CD14-positive monocyte (primary cell): ENCODE measurements at regions not wholly inside any gene's neighbourhood (a gene's known extent, or its start where the extent isn't known, plus 50 kb on each side); places are given as distances from the start of the nearest gene placed in this dataset.

Experiments used
- DNase-seq, 3 donors: peaks; one replicate each; pipeline ENCODE4 v3.0.0-alpha.2; 2011 to 2022
- H2AFZ ChIP-seq: 2 replicates; pipeline ENCODE4 v1.6.0; 2012; ENCODE audit warnings: mild to moderate bottlenecking, low read depth, low read length, inconsistent platforms; ENCODE audit not compliant: insufficient read depth, poor library complexity, severe bottlenecking
- H3K27ac ChIP-seq, 2 donors: 1 replicate in 1 of 2; 2 replicates in 1 of 2; pipeline ENCODE4 v1.5.1; 2012 to 2013; ENCODE audit warnings: low read length in 2 of 2, control low read depth in 1 of 2, inconsistent platforms in 1 of 2, low read depth in 1 of 2, mild to moderate bottlenecking in 1 of 2
- H3K27me3 ChIP-seq, 2 donors: one replicate each; pipeline versions ENCODE4 v1.6.0 to v1.6.1; 2011 to 2013; ENCODE audit warnings: low read length in 2 of 2; ENCODE audit not compliant: control insufficient read depth in 2 of 2, insufficient read depth in 2 of 2
- H3K36me3 ChIP-seq, 2 donors: replicated peaks in 1 of 2; 1 replicate in 1 of 2; 2 replicates in 1 of 2; pipeline versions ENCODE4 v1.5.1 to v1.6.1; 2012 to 2013; ENCODE audit warnings: low read length in 2 of 2, control low read depth in 1 of 2, inconsistent platforms in 1 of 2, mild to moderate bottlenecking in 1 of 2; ENCODE audit not compliant: insufficient read depth in 2 of 2, control insufficient read depth in 1 of 2
- H3K4me1 ChIP-seq, 2 donors: 1 replicate in 1 of 2; 2 replicates in 1 of 2; pipeline versions ENCODE4 v1.5.1 to v1.6.1; 2012 to 2013; ENCODE audit warnings: low read length in 2 of 2, control low read depth in 1 of 2, inconsistent platforms in 1 of 2, mild to moderate bottlenecking in 1 of 2, moderate library complexity in 1 of 2; ENCODE audit not compliant: insufficient read depth in 2 of 2, control insufficient read depth in 1 of 2
- H3K4me2 ChIP-seq: replicated peaks from 2 replicates; pipeline ENCODE3; 2012; ENCODE audit warnings: low read length, moderate library complexity, mild to moderate bottlenecking; ENCODE audit not compliant: poor library complexity, severe bottlenecking; ENCODE audit errors: extremely low read depth
- H3K4me3 ChIP-seq, 3 experiments: fragments of 200-600 bp in 1 of 3; sonication (generic) in 1 of 3; replicated peaks in 1 of 3; 1 replicate in 2 of 3; 2 replicates in 1 of 3; pipeline ENCODE4 v1.5.1; 2011 to 2013; ENCODE audit warnings: low read length in 3 of 3, mild to moderate bottlenecking in 3 of 3, control low read depth in 2 of 3, low read depth in 2 of 3, inconsistent platforms in 1 of 3, moderate library complexity in 1 of 3
- H3K79me2 ChIP-seq: 2 replicates; pipeline ENCODE4 v1.6.0; 2012; ENCODE audit warnings: mild to moderate bottlenecking, control low read depth, inconsistent platforms, low read length, moderate library complexity; ENCODE audit not compliant: insufficient read depth
- H3K9ac ChIP-seq: 2 replicates; pipeline ENCODE4 v1.6.0; 2017; ENCODE audit warnings: low read length, mild to moderate bottlenecking; ENCODE audit not compliant: insufficient read depth, poor library complexity, severe bottlenecking
- H3K9me3 ChIP-seq, 2 donors: replicated peaks in 1 of 2; 1 replicate in 1 of 2; 2 replicates in 1 of 2; pipeline versions ENCODE4 v1.5.1 to v1.6.1; 2012 to 2013; ENCODE audit warnings: low read length in 2 of 2, control low read depth in 1 of 2; ENCODE audit not compliant: control insufficient read depth in 1 of 2, insufficient read depth in 1 of 2
- H4K20me1 ChIP-seq: 2 replicates; pipeline ENCODE4 v1.6.0; 2012; ENCODE audit warnings: mild to moderate bottlenecking, low read length, control low read depth, moderate library complexity; ENCODE audit not compliant: insufficient read depth
- H3K27ac Mint-ChIP-seq, 7 donors: one replicate each; pipeline ENCODE4 v1.8.0; 2020; ENCODE audit warnings: mild to moderate bottlenecking in 7 of 7, mixed read lengths in 7 of 7, moderate library complexity in 6 of 7, inconsistent platforms in 2 of 7
- H3K27me3 Mint-ChIP-seq, 3 donors: one replicate each; pipeline ENCODE4 v1.8.0; 2021 to 2022; ENCODE audit warnings: low read depth in 3 of 3, mild to moderate bottlenecking in 3 of 3, mixed read lengths in 3 of 3, moderate library complexity in 3 of 3, inconsistent platforms in 1 of 3
- H3K36me3 Mint-ChIP-seq, 2 donors: one replicate each; pipeline ENCODE4 v1.8.0; 2020; ENCODE audit warnings: mixed read lengths in 2 of 2, inconsistent platforms in 1 of 2, mild to moderate bottlenecking in 1 of 2
- H3K4me1 Mint-ChIP-seq: one replicate; pipeline ENCODE4 v1.8.0; 2020; ENCODE audit warnings: mild to moderate bottlenecking, mixed read lengths
- H3K4me3 Mint-ChIP-seq, 2 donors: one replicate each; pipeline ENCODE4 v1.8.0; 2020; ENCODE audit warnings: mild to moderate bottlenecking in 2 of 2, mixed read lengths in 2 of 2, moderate library complexity in 1 of 2
- H3K9me3 Mint-ChIP-seq, 7 donors: one replicate each; pipeline ENCODE4 v1.8.0; 2020 to 2022; ENCODE audit warnings: mixed read lengths in 7 of 7, mild to moderate bottlenecking in 6 of 7, moderate library complexity in 6 of 7, inconsistent platforms in 2 of 7
- CTCF ChIP-seq: fragments of 200-600 bp; IDR thresholded peaks from one replicate; pipeline ENCODE4 v1.8.0; 2022; ENCODE audit warnings: antibody characterized with exemption, mild to moderate bottlenecking
- WGBS: methylation state at CpG from one replicate; pipeline ENCODE4 v1.1.5; 2013; ENCODE audit warnings: missing lambda C conversion rate; ENCODE audit not compliant: insufficient coverage; 5-methylcytosine and 5-hydroxymethylcytosine counted together
- intact Hi-C, 2 donors: fragments of 100-400 bp; cut with micrococcal nuclease; formaldehyde crosslinking; loops; one replicate each; pipeline versions ENCODE4 v1.15.0 to v1.15.1; 2023

DNA sequence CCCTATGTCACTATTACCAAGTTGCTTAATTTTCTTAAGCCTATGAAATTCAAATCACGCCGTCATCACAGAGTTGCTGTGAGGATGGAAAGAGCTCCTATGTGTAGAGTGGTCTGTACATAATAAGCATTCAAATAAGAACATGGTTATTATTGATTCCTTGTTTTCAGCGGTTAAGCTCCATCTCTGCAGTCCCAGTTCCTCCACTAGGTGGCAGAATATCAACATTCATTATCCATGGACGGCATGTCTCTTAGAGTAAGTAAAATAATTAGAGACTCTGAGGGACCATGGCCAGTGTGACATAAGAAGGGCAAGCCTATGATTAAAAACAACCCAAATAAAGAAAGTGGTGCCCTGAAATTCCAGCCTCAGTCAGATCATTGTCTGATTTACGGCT is 132.5 kb upstream of the NHS start:
- DNase-seq, result peak; percentile 12 to 33 (median 16)
- no peaks in the 10 kb centered on the region for H3K36me3 Mint-ChIP-seq

DNA sequence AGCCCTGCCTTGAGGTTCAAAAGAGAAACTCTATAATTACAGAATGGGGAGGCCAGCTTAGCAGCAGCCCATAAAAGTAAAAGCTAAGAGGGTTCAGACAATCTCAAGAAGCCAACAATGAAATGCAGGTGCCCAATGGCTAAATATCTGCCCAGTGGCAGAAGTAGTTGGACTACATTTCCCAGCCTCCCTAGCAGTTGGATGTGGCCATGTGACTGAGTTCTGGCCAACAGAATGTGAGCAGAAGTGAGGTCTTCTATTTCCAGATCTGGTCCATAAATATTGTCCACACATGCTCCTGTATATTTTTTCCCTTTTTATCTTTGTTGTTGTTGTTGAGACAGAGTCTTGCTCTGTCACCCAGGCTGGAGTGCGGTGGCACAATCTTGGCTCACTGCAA is 127.9 kb upstream of the NHS start:
- Mint-ChIP-seq H3K4me1 (no peaks in the 10 kb centered on the region), H3K27ac (no peak overlapping the region), H3K4me3 (no peak overlapping the region), H3K27me3 (peaks cover 0 to 4% (median 3%) of the 10 kb centered on the region in 3 donors), H3K9me3 (peaks cover 0 to 9% (median 0%) of the 10 kb centered on the region in 7 donors), H3K36me3 (no peaks in the 10 kb centered on the region)
- no peaks in the 10 kb centered on the region for H3K36me3 ChIP-seq
- H2AFZ ChIP-seq, result no peak overlapping the region
- no CpG with 5 or more reads among the region's 1 CpG for WGBS
- H3K4me2 ChIP-seq, result no peak overlapping the region
- H3K27me3 ChIP-seq, result no peaks in the 10 kb centered on the region
- H3K27ac ChIP-seq, result no peak overlapping the region
- H3K9me3 ChIP-seq, result no peaks in the 10 kb centered on the region
- H3K9ac ChIP-seq, result no peak overlapping the region
- no peak overlapping the region for H3K4me3 ChIP-seq
- peak in 1 of 3 donors; percentile 2 for DNase-seq
- intact Hi-C loops, result loop anchor here (10.0 kb wide), 2 partner anchors 338 to 448 kb away; no protein-coding TSS in a partner anchor
- no peaks in the 10 kb centered on the region for H3K4me1 ChIP-seq
- H3K79me2 ChIP-seq, result no peaks in the 10 kb centered on the region
- no peaks in the 10 kb centered on the region for H4K20me1 ChIP-seq
- no peak for TF ChIP-seq CTCF

More for the DNA sequence above, 132.5 kb upstream of the NHS start:
- Mint-ChIP-seq H3K27me3 (peaks cover 0 to 6% (median 2%) of the 10 kb centered on the region in 3 donors), H3K4me1 (no peaks in the 10 kb centered on the region), H3K27ac (no peak overlapping the region), H3K9me3 (peaks cover 0 to 7% (median 0%) of the 10 kb centered on the region in 7 donors), H3K4me3 (no peak overlapping the region)
- H2AFZ ChIP-seq, result no peak overlapping the region
- H4K20me1 ChIP-seq, result no peaks in the 10 kb centered on the region
- no peaks in the 10 kb centered on the region for H3K9me3 ChIP-seq
- H3K27me3 ChIP-seq, result peaks cover 0 to 4% of the 10 kb centered on the region in 2 donors
- no peaks in the 10 kb centered on the region for H3K36me3 ChIP-seq
- no peaks in the 10 kb centered on the region for H3K79me2 ChIP-seq
- peak; percentile 72 for TF ChIP-seq CTCF
- no peak overlapping the region for H3K27ac ChIP-seq
- H3K4me1 ChIP-seq, result no peaks in the 10 kb centered on the region
- no peak overlapping the region for H3K9ac ChIP-seq
- WGBS, result no CpG with 5 or more reads among the region's 5 CpGs
- intact Hi-C loops, result loop anchor here (5.0 to 10.0 kb wide), 3 partner anchors 342 to 452 kb away; no protein-coding TSS in a partner anchor
- H3K4me2 ChIP-seq, result no peak overlapping the region
- no peak overlapping the region for H3K4me3 ChIP-seq
